ENCODE measurements at regions not wholly inside any gene's neighbourhood (a gene's known extent, or its start where the extent isn't known, plus 50 kb on each side); places are given as distances from the start of the nearest gene placed in this dataset.

DNA sequence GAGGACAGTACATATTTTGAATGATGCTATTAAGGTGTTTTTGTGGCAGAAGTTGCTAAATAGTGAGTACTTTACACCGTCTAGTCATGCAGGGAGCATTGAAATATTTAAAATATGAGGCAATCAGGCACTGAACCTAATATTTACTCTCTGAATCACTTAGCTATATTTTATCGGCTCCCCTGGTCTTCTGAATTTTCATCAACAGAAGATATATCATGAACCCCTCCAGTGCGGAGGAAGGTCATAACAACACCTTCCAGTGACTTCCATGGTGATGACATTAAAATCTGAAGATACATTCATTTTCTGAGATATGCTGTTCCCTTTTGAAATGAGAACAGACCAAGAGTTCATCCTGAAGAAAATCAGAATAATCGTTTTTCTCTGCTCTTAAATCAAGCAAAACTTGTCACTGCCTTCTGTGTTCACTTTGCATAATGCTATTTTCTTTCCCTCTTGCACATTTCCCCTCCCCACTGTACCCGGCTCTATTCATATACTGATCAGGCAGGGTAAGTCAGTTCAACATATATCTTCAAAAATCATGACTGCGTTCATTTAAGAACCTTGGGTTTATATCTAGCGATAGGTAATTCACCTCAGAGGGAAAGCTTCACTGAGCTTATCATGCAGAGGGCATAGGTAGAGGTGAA lies 729.9 kb upstream of the GYPC start:
- Histone ChIP-seq H4K20me1 (replicated peaks; ENCODE audit: insufficient read depth) (no peaks in the 10 kb centered on the region), H3K4me2 (no peak overlapping the region), H3K36me3 (ENCODE audit: insufficient read depth) (no peaks in the 10 kb centered on the region), H3K27me3 (ENCODE audit: insufficient read depth) (no peaks in the 10 kb centered on the region), H3F3A (replicated peaks; ENCODE audit: low read depth) (no peaks in the 10 kb centered on the region), H3K27ac (ENCODE audit: low read depth) (no peak overlapping the region), H3K9me2 (ENCODE audit: insufficient read depth) (no peaks in the 10 kb centered on the region), H3K79me2 (replicated peaks; ENCODE audit: insufficient read depth) (no peaks in the 10 kb centered on the region), H3K4me3 (no peak overlapping the region), H3K4me1 (ENCODE audit: insufficient read depth) (no peaks in the 10 kb centered on the region), H2AFZ (no peak overlapping the region)
- no peak for TF ChIP-seq EZH2 (IDR thresholded peaks at IDR 0.05; ENCODE audit: low read depth, unreplicated experiment)
- no peak for TF ChIP-seq NANOG (IDR thresholded peaks at IDR 0.05; ENCODE audit: borderline replicate concordance)
- no peak for TF ChIP-seq POLR2AphosphoS5 (IDR thresholded peaks at IDR 0.05; ENCODE audit: low read depth)
- no peak for TF ChIP-seq STAT1 (IDR thresholded peaks at IDR 0.05; ENCODE audit: unreplicated experiment)
- no peak for TF ChIP-seq EZH2phosphoT487 (IDR thresholded peaks at IDR 0.05; ENCODE audit: unreplicated experiment)
- TF ChIP-seq, protein P1, sequence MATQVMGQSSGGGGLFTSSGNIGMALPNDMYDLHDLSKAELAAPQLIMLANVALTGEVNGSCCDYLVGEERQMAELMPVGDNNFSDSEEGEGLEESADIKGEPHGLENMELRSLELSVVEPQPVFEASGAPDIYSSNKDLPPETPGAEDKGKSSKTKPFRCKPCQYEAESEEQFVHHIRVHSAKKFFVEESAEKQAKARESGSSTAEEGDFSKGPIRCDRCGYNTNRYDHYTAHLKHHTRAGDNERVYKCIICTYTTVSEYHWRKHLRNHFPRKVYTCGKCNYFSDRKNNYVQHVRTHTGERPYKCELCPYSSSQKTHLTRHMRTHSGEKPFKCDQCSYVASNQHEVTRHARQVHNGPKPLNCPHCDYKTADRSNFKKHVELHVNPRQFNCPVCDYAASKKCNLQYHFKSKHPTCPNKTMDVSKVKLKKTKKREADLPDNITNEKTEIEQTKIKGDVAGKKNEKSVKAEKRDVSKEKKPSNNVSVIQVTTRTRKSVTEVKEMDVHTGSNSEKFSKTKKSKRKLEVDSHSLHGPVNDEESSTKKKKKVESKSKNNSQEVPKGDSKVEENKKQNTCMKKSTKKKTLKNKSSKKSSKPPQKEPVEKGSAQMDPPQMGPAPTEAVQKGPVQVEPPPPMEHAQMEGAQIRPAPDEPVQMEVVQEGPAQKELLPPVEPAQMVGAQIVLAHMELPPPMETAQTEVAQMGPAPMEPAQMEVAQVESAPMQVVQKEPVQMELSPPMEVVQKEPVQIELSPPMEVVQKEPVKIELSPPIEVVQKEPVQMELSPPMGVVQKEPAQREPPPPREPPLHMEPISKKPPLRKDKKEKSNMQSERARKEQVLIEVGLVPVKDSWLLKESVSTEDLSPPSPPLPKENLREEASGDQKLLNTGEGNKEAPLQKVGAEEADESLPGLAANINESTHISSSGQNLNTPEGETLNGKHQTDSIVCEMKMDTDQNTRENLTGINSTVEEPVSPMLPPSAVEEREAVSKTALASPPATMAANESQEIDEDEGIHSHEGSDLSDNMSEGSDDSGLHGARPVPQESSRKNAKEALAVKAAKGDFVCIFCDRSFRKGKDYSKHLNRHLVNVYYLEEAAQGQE (IDR thresholded peaks at IDR 0.05; ENCODE audit: unreplicated experiment): no peak
- no peak for TF ChIP-seq CTCF (conservative IDR thresholded peaks at IDR 0.05; ENCODE audit: low read depth in 2 of 2)
- no peak for TF ChIP-seq ZNF114 (CRISPR knock-in tag; IDR thresholded peaks at IDR 0.05)
- TF ChIP-seq CREB1 (CRISPR knock-in tag; IDR thresholded peaks at IDR 0.05; ENCODE audit: low read depth): no peak
- TF ChIP-seq JUNB (IDR thresholded peaks at IDR 0.05; ENCODE audit: unreplicated experiment): no peak
- TF ChIP-seq ZNF462 (CRISPR knock-in tag; IDR thresholded peaks at IDR 0.05): no peak
- no peak for TF ChIP-seq ETS1 (IDR thresholded peaks at IDR 0.05)
- no peak for TF ChIP-seq ZNF331 (CRISPR knock-in tag; IDR thresholded peaks at IDR 0.05; ENCODE audit: low read depth)
- H3K4me3 Mint-ChIP-seq: no peak overlapping the region
- H3K36me3 Mint-ChIP-seq (ENCODE audit: low read depth): no peaks in the 10 kb centered on the region
- no peak overlapping the region for H3K27ac Mint-ChIP-seq
- peaks cover 2% of the 10 kb centered on the region for H3K27me3 Mint-ChIP-seq (ENCODE audit: insufficient read depth, low read depth, poor library complexity)
- H3K4me1 Mint-ChIP-seq: peaks cover 3% of the 10 kb centered on the region; the same call in 1 of the 3 replicates
- DNase-seq (ENCODE audit: low spot score) (no peak), ATAC-seq (no peak)
- H3K9me3 Mint-ChIP-seq: peaks cover 2% of the 10 kb centered on the region; the same call in 1 of the 3 replicates
